Neural progenitor cell (in vitro differentiated cells): ENCODE measurements at regions not wholly inside any gene's neighbourhood (a gene's known extent, or its start where the extent isn't known, plus 50 kb on each side); places are given as distances from the start of the nearest gene placed in this dataset.

Experiments
- DNase-seq: peaks from one replicate; pipeline ENCODE4 v3.0.0-alpha.2; 2016; ENCODE audit warnings: low spot score
- H2AFZ ChIP-seq: fragments of 200-600 bp; sonication (generic); replicated peaks from 2 replicates; pipeline ENCODE4 v1.6.1; 2016; ENCODE audit warnings: antibody characterized with exemption
- H3F3A ChIP-seq: fragments of 200-600 bp; sonication (generic); 2 replicates; pipeline ENCODE4 v1.6.1; 2016; ENCODE audit warnings: antibody characterized with exemption, low read depth
- H3K27ac ChIP-seq: fragments of 200-600 bp; sonication (generic); 2 replicates; pipeline ENCODE4 v1.5.1; 2016; ENCODE audit warnings: mild to moderate bottlenecking
- H3K27me3 ChIP-seq: fragments of 200-600 bp; sonication (generic); 2 replicates; pipeline ENCODE4 v1.6.1; 2016; ENCODE audit warnings: mild to moderate bottlenecking, moderate library complexity
- H3K36me3 ChIP-seq: fragments of 200-600 bp; sonication (generic); 2 replicates; pipeline ENCODE4 v1.5.1; 2016
- H3K4me1 ChIP-seq: fragments of 200-600 bp; sonication (generic); 2 replicates; pipeline ENCODE4 v1.6.1; 2016; ENCODE audit warnings: mixed run types
- H3K4me2 ChIP-seq: fragments of 200-600 bp; sonication (generic); 2 replicates; pipeline ENCODE4 v1.6.1; 2016
- H3K4me3 ChIP-seq: fragments of 200-600 bp; sonication (generic); 2 replicates; pipeline ENCODE4 v1.5.1; 2016
- H3K79me2 ChIP-seq: fragments of 200-600 bp; sonication (generic); 2 replicates; pipeline ENCODE4 v1.6.1; 2016; ENCODE audit warnings: low read depth
- H3K9ac ChIP-seq: fragments of 200-600 bp; sonication (generic); 2 replicates; pipeline ENCODE4 v1.6.1; 2016
- H3K9me3 ChIP-seq: fragments of 200-600 bp; sonication (generic); 2 replicates; pipeline ENCODE4 v1.5.1; 2016; ENCODE audit warnings: low read depth
- H4K20me1 ChIP-seq: fragments of 200-600 bp; sonication (generic); 2 replicates; pipeline ENCODE4 v1.6.1; 2016; ENCODE audit warnings: low read depth
- H3K27ac Mint-ChIP-seq: 3 replicates; pipeline ENCODE4 v1.8.0; 2021; ENCODE audit warnings: mixed read lengths
- H3K27me3 Mint-ChIP-seq: 2 replicates; pipeline ENCODE4 v1.8.0; 2022; ENCODE audit warnings: low read depth, mild to moderate bottlenecking, inconsistent platforms, moderate library complexity, mixed read lengths; ENCODE audit not compliant: insufficient read depth
- H3K36me3 Mint-ChIP-seq: 3 replicates; pipeline ENCODE4 v1.8.0; 2021; ENCODE audit warnings: mixed read lengths
- H3K4me1 Mint-ChIP-seq: 3 replicates; pipeline ENCODE4 v1.8.0; 2021; ENCODE audit warnings: mixed read lengths
- H3K4me3 Mint-ChIP-seq: 3 replicates; pipeline ENCODE4 v1.8.0; 2021; ENCODE audit warnings: mild to moderate bottlenecking, moderate library complexity, mixed read lengths
- H3K9me3 Mint-ChIP-seq: 3 replicates; pipeline ENCODE4 v1.8.0; 2020; ENCODE audit warnings: mixed read lengths
- EZH2 ChIP-seq: fragments of 200-600 bp; sonication (generic); IDR thresholded peaks from 2 replicates; pipeline ENCODE4 v1.6.1; 2017; ENCODE audit warnings: antibody characterized with exemption, mild to moderate bottlenecking, moderate library complexity
- EZH2phosphoT487 ChIP-seq: fragments of 200-600 bp; sonication (generic); IDR thresholded peaks from 2 replicates; pipeline ENCODE4 v1.6.1; 2017; ENCODE audit warnings: antibody characterized with exemption
- TF ChIP-seq, protein P1 (sequence below): fragments of 200-600 bp; sonication (generic); IDR thresholded peaks from 2 replicates; pipeline ENCODE4 v1.5.1; 2017; ENCODE audit warnings: antibody characterized with exemption, mild to moderate bottlenecking

DNA sequence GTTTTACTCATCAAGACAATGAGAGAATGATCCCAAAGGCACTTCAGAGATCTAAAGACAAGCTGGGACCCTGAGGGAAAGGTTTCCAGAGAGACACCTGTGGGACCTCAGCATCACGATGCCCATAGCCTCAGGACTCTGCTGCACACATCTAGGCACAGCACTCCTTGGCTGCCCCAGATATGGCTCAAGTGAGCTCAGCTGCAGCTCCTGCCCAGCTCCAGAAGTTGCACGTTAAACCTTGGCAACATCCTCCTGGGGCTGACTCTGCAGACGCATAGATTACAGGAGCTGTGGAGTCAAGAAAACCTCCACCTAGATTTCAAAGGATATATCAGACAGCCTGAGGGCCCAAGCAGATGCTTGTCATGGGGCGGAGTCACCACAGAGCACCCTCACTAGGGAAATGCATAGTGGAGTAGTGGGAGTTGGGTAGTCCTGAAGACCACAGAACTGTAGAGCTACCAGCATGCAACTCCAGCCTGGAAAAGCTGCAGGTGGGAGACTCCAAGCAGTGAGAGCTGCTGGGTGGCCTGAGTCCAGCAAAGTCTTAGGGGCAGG is 582.0 kb downstream of the CDH11 start:
- Mint-ChIP-seq H3K36me3 (no peaks in the 10 kb centered on the region), H3K4me3 (no peak overlapping the region), H3K9me3 (peaks cover 3% of the 10 kb centered on the region), H3K27me3 (no peaks in the 10 kb centered on the region), H3K27ac (no peak overlapping the region), H3K4me1 (peaks cover 6% of the 10 kb centered on the region)
- H3K27me3 ChIP-seq: no peaks in the 10 kb centered on the region
- no peak overlapping the region for H3K9ac ChIP-seq
- DNase-seq: no peak
- H3K9me3 ChIP-seq: no peaks in the 10 kb centered on the region
- H4K20me1 ChIP-seq: no peaks in the 10 kb centered on the region
- H3K27ac ChIP-seq: no peak overlapping the region
- no peaks in the 10 kb centered on the region for H3K79me2 ChIP-seq
- no peak overlapping the region for H3K4me3 ChIP-seq
- no peak for TF ChIP-seq EZH2
- TF ChIP-seq EZH2phosphoT487: no peak
- TF ChIP-seq, protein P1, sequence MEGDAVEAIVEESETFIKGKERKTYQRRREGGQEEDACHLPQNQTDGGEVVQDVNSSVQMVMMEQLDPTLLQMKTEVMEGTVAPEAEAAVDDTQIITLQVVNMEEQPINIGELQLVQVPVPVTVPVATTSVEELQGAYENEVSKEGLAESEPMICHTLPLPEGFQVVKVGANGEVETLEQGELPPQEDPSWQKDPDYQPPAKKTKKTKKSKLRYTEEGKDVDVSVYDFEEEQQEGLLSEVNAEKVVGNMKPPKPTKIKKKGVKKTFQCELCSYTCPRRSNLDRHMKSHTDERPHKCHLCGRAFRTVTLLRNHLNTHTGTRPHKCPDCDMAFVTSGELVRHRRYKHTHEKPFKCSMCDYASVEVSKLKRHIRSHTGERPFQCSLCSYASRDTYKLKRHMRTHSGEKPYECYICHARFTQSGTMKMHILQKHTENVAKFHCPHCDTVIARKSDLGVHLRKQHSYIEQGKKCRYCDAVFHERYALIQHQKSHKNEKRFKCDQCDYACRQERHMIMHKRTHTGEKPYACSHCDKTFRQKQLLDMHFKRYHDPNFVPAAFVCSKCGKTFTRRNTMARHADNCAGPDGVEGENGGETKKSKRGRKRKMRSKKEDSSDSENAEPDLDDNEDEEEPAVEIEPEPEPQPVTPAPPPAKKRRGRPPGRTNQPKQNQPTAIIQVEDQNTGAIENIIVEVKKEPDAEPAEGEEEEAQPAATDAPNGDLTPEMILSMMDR: no peak
- H3K36me3 ChIP-seq: no peaks in the 10 kb centered on the region
- no peak overlapping the region for H3K4me2 ChIP-seq
- H2AFZ ChIP-seq: no peak overlapping the region
- H3F3A ChIP-seq: peaks cover 8% of the 10 kb centered on the region
- H3K4me1 ChIP-seq: peaks cover 14% of the 10 kb centered on the region

DNA sequence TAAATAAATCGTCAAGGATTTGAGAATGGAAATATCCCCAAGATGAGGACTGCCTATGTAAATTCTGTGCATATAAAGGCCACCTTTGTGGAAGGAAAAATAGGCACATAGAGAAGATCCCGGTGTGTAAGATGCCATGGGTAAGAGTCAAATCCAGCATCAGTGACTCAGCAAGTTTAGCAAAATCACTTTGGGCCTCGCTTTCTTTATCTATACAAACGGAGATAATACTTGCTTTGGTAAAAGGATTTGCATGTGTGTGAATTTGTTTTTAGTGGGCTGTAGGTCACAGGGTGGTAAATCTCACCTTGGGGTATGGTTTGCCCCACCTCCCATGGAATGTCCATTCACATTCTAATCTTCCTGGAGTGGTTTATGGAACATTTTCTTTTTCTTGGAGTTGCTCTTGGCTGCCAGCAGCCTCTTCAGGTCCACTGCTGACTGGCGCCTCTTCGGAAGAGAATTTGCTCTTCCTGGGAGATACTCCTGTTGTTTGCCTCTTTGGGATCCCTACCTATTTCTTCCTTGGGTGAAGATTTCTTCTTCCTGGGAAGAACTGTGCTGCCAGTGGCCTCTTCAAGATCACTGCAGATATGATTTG is 587.6 kb downstream of the CDH11 start:
- Histone ChIP-seq H3K4me2 (no peak overlapping the region), H3K79me2 (no peaks in the 10 kb centered on the region), H3K9ac (no peak overlapping the region), H2AFZ (peak overlapping the region; percentile 27), H4K20me1 (no peaks in the 10 kb centered on the region), H3K9me3 (no peaks in the 10 kb centered on the region), H3K36me3 (no peaks in the 10 kb centered on the region), H3K27me3 (no peaks in the 10 kb centered on the region), H3K4me3 (no peak overlapping the region), H3K27ac (no peak overlapping the region), H3K4me1 (peaks cover 13% of the 10 kb centered on the region), H3F3A (no peaks in the 10 kb centered on the region)
- H3K27ac Mint-ChIP-seq: no peak overlapping the region
- DNase-seq: no peak
- H3K4me1 Mint-ChIP-seq: peaks cover 20% of the 10 kb centered on the region
- H3K4me3 Mint-ChIP-seq: no peak overlapping the region
- TF ChIP-seq EZH2: no peak
- no peak for TF ChIP-seq EZH2phosphoT487
- TF ChIP-seq, protein P1: no peak
- H3K36me3 Mint-ChIP-seq: no peaks in the 10 kb centered on the region
- peaks cover 2% of the 10 kb centered on the region for H3K27me3 Mint-ChIP-seq
- peaks cover 3% of the 10 kb centered on the region for H3K9me3 Mint-ChIP-seq

DNA sequence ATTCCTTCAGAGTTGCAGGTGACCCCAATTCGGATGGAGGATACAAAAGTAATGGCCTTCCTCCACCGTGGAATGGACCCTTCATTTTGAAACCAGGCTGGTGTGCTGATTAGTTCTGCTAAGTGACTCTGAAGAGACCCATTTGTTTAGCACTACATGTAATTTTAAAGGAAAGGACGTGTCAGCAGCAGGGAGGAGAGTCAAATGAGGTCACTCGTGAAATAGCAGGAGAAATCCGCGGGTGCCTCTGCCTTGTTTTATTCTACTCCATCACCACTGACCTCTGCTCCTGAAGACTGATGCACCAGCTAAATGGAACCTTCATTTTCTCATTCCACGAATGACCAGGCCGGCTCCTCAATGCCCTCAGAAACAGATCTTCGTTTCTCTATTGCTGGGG is 589.2 kb downstream of the CDH11 start:
- peak overlapping the region; percentile 17 for H2AFZ ChIP-seq
- TF ChIP-seq EZH2 (no peak), EZH2phosphoT487 (no peak)
- TF ChIP-seq, protein P1: no peak
- H3K9me3 Mint-ChIP-seq: peaks cover 3% of the 10 kb centered on the region

More for the DNA sequence above, 589.2 kb downstream of the CDH11 start:
- no peaks in the 10 kb centered on the region for H3K36me3 ChIP-seq
- DNase-seq: peak; percentile 9
- H3K4me3 ChIP-seq: no peak overlapping the region
- H3K9me3 ChIP-seq: no peaks in the 10 kb centered on the region
- Mint-ChIP-seq H3K36me3 (no peaks in the 10 kb centered on the region), H3K4me1 (peaks cover 20% of the 10 kb centered on the region), H3K27ac (no peak overlapping the region), H3K4me3 (no peak overlapping the region), H3K27me3 (peaks cover 2% of the 10 kb centered on the region)
- H3K9ac ChIP-seq: no peak overlapping the region
- H3K79me2 ChIP-seq: no peaks in the 10 kb centered on the region
- peaks cover 13% of the 10 kb centered on the region for H3K4me1 ChIP-seq
- H3F3A ChIP-seq: no peaks in the 10 kb centered on the region
- peak overlapping the region; percentile 17 for H3K4me2 ChIP-seq
- H3K27ac ChIP-seq: no peak overlapping the region
- no peaks in the 10 kb centered on the region for H3K27me3 ChIP-seq
- H4K20me1 ChIP-seq: no peaks in the 10 kb centered on the region
